ENCODE measurements at regions not wholly inside any gene's neighbourhood (a gene's known extent, or its start where the extent isn't known, plus 50 kb on each side); places are given as distances from the start of the nearest gene placed in this dataset.

GRCh38 chr1:38512789-38513188, 346.8 kb downstream of the RRAGC start:
- no peak overlapping the region for H3K4me3 ChIP-seq (ENCODE audit: low read depth, low read length)
- no peak for TF ChIP-seq CTCF (conservative IDR thresholded peaks at IDR 0.05; ENCODE audit: low read depth, low read length)
- no peak for DNase-seq (ENCODE audit: low read depth)

- DNase-seq (ENCODE audit: low read depth): no peak
- H3K4me3 ChIP-seq (ENCODE audit: low read depth, low read length): no peak overlapping the region
- no peak for TF ChIP-seq CTCF (conservative IDR thresholded peaks at IDR 0.05; ENCODE audit: low read depth, low read length)
Observed at GRCh38 chr1:38512024-38512767, 347.4 kb downstream of the RRAGC start.

- no peak for DNase-seq (ENCODE audit: low read depth)
- no peak overlapping the region for H3K4me3 ChIP-seq (ENCODE audit: low read depth, low read length)
Observed at GRCh38 chr1:38508232-38508631, 351.3 kb downstream of the RRAGC start.

GRCh38 chr1:38507563-38507962, 352.0 kb downstream of the RRAGC start:
- H3K4me3 ChIP-seq (ENCODE audit: low read depth, low read length): no peak overlapping the region
- TF ChIP-seq CTCF (conservative IDR thresholded peaks at IDR 0.05; ENCODE audit: low read depth, low read length): no peak
- no peak for DNase-seq (ENCODE audit: low read depth)

More at GRCh38 chr1:38508232-38508631, 351.3 kb downstream of the RRAGC start:
- TF ChIP-seq CTCF (conservative IDR thresholded peaks at IDR 0.05; ENCODE audit: low read depth, low read length): no peak

- no peak for TF ChIP-seq CTCF (conservative IDR thresholded peaks at IDR 0.05; ENCODE audit: low read depth, low read length)
- no peak overlapping the region for H3K4me3 ChIP-seq (ENCODE audit: low read depth, low read length)
- no peak for DNase-seq (ENCODE audit: low read depth)
Observed at GRCh38 chr1:38505944-38506343, 353.6 kb downstream of the RRAGC start.

- no peak for DNase-seq (ENCODE audit: low read depth)
- H3K4me3 ChIP-seq (ENCODE audit: low read depth, low read length): no peak overlapping the region
- TF ChIP-seq CTCF (conservative IDR thresholded peaks at IDR 0.05; ENCODE audit: low read depth, low read length): no peak
Observed at GRCh38 chr1:38502758-38503157, 356.8 kb downstream of the RRAGC start.

GRCh38 chr1:38500891-38501290, 358.7 kb downstream of the RRAGC start:
- no peak for TF ChIP-seq CTCF (conservative IDR thresholded peaks at IDR 0.05; ENCODE audit: low read depth, low read length)
- no peak for DNase-seq (ENCODE audit: low read depth)
- no peak overlapping the region for H3K4me3 ChIP-seq (ENCODE audit: low read depth, low read length)
